ENCODE measurements at regions not wholly inside any gene's neighbourhood (a gene's known extent, or its start where the extent isn't known, plus 50 kb on each side); places are given as distances from the start of the nearest gene placed in this dataset.

DNA sequence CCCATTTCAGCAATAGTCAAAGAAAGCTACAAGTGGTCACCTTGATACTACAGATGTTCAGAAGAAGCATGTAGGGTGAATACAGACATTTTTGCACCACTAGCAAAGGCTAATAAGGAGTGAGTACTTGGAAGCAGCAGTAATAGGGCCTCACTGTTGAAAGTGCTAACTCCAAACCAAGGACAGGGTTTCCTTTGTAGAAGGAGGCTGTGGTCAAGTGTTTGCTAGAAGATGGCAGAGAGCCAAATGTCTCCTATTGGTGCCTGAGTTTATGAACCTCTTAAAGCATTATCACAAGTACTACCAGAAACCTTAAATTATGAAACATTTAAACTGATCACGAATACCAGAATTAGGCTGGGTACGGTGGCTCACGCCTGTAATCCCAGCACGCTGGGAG lies 308.1 kb downstream of the ZEB2 start:
- no peak for DNase-seq

DNA sequence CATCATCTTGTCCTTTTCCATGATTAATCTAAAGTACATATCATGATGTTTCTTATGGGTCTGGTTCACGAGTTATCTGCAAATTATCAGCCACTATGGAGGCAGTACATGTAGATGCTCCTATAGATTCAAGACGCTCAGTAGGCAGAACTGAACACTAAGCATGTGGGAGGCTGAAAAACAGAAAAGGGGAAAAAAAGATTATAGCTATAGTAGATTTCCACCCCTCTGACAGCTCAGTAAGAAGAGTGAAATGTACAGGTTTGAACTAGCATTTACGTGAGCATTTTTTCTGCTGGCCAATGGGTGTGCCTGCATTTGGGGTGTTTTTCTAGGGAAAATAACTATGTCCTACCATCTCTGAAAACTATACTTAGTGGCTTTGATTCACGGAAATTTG lies 308.9 kb downstream of the ZEB2 start:
- no peak for DNase-seq

DNA sequence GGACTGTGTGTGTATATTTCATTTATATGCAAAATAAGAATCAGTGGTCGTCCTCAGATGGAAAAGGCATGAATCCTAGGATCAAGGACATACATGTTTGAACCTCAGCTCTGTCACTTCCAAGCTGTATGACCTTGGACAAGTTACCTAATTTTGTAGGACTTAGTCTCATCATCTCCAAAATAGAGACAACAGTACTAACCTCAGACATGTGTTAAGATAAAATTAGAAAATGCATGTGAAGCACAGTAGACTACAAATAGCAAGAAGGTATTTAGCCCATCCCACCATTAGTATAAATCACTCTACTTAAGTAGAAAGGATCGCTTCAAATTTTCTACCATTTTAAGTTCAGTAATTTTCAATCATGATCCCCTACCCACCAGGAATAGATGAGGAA lies 309.8 kb downstream of the ZEB2 start:
- DNase-seq = no peak

DNA sequence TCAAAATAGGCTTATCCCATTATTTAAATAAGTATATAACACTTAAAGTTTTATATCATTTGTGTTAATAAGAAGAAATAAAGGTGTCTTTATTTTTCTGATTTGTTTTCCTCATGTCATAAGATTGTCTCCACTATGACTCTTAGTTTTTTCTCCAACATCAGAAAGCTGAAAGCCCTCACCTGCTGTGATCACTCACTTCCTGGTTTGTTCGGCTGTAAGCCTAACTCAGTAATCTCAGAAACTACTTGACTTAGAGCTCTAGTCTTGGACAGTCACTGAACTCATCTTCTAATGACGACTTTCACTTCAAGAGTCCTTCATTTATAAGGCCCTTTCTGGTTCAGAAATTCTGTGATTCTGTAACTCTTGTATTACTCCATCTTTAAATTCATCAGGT lies 311.0 kb downstream of the ZEB2 start:
- no peak for DNase-seq

DNA sequence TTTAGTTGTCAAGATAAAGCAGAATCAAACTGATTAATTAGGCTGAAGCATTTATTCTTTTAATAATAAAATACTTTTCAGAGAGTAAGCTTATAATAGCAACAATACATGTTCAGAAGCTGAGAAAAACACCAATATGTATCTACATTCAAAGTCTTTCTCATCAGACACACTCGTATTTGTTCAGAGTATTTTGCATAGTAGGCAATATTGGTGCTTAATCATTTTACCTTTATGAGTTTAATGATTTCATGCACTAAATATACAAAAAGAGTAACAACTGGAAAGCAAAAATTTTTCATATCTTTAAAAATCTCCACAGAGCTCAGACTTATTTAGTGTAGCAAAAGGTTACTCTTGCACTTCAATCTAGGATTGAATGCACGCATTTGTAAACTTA lies 313.9 kb downstream of the ZEB2 start:
- DNase-seq = no peak

DNA sequence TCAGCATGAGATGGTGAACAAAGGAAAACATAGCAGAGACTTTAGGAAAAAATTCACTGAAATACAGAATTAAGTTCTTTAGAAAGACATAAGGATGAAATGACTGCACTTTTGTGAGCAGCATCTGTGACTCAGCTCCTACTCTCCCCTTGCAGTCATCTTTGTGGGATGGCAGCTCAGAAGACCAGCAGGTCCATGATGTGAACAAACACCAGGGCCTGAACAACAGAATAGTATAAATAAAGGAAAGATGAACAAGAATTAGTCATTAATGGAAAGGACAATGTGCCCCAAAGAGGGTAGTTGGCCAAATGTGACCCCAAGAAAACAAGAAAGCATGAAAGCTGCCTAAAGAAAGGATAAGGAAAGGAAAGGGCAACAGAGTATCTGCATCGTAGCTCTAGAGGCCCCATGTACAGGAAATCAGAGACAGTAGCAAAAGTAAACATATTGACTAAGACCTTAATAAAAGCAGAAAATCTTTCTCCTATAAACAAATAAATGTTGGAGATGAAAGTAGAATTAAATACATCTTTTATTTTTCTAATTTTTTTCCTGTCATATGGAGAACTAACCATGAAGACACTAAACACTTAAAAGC lies 318.0 kb downstream of the ZEB2 start:
- no peak for DNase-seq

DNA sequence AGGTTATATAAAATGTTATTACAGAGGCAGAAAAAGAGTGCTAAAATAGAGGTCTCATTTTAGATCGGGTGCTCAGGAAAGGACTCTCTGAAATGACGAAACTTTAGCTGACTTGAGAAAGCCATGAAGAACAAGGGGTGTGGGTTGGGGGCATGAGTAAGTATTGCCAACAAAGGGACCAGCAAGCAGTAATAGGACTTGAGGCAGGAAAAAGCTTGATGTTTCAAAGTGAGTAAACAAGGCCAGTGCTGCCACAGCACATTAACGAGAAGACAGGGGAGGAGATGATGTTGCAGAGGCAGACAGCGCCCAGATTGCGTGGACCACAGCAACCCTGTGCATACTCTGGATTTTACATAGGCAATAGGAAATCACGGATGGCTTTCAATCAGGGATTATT lies 318.8 kb downstream of the ZEB2 start:
- DNase-seq = no peak

DNA sequence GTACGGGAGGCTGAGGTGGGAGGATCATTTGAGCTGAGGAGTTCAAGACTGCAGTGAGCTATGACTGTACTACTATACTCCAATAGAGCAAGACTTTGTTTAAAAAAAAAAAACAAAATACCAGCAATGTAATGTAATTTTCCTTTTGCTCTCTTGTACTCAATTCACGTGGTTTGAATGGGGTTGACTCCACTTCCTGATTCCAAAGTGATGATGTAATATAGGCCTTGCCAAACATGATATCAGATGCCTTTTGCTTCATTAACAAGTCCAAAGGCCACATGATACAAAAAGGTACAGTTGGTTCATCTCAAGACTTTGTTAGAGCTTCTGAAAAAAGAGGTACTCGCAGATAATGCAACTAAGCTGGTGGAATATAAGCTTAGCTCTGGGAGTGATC lies 321.8 kb downstream of the ZEB2 start:
- DNase-seq = no peak

DNA sequence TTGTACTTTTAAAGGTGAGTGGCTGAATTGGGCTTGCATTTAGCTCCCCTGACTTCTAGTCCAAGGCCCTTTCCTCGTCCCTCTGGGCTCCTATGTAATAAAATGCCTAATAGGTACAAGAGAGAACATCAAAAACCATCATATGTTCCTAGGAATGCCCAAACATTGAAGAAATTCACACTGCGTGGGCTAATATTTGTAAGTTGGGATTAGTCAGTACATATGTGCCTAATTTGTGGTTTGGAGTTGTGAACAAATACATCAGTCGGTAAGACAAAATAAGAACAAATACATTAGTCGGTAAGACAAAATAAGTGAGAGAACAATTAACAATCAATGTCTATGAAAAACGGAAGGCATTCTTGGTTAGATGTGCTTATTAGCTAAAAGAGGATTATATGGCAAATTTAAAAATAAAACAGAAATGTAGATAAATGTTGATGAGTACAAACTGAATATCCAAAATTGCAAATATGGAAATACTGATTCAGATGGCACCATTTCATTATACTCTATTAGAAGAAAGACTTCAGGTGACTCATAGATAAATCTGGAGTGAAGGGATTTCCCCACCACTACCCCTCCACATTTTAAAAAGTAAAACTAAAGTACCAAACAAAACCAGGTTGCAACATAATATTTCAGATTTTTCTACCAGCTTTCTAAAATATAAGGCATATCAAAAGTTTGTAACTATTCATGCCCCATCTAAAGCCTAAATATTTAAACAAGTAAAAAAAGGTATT lies 325.4 kb downstream of the ZEB2 start:
- DNase-seq = no peak

DNA sequence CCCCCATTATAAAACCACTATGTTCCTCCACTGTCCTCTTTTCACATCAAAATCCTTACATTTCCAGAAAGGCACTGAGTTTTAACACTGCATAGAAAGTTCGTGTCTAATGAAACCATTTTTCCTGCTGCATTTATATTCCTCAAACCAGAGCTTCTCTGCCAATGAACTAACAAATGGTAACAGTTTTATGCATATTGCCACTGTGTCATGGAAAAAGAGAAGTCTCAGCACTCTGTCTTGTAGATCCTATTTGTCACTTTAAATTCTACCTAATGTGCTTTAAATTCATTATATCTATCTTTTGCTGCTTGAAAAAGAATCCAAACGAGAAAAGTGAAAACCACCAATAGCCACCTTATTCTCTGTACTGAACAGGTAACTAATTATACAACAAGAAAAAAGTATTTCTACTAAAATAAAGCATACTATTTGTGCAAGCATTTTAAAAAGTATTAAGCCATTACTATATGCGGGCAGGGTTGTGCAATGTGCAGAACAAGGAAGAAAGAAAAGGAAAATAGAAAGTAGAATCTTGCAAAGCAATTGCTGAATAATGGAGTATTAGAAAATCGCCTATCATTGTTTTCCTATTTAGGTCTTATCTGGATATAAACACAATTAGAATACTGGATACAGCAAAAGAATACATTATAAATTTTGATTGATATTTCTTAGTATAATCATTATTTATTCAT lies 328.9 kb downstream of the ZEB2 start:
- no peak for DNase-seq

DNA sequence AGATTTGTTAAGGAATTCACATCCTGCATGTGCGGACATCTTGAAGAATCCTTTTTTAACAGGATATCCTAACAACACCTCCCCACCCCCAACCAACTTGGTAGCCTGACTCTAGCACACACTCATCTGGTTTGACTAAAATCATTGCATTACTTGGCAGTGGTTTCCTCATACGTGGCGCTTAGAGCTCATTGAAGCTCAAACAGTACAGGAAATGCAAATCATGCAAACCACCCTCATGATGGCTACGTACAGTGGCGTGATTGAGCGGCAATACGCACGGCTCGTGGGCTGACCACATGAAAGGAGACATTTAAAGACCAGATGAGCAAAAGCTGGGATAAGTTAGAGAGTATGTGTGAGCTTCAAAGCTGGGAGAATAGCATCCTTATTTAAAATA lies 336.2 kb downstream of the ZEB2 start:
- no peak for DNase-seq

DNA sequence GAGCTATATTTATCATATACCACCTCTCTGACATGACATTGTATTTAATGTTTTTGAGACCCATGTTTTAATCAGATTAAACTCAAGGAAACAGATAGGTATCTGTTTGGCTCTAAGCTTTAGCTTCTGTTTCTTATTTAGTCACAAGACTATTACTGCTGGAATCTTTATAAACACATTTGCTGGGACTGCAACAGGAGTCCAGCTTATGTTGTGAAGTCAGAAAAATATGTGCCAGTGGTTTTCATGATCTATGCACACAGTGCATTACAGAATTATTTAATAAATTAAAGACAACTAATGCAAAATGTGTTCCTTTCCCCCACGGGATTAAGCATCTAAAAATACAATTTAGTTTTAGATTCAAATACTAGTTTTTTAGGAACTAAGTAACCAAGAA lies 338.9 kb downstream of the ZEB2 start:
- DNase-seq = no peak

DNA sequence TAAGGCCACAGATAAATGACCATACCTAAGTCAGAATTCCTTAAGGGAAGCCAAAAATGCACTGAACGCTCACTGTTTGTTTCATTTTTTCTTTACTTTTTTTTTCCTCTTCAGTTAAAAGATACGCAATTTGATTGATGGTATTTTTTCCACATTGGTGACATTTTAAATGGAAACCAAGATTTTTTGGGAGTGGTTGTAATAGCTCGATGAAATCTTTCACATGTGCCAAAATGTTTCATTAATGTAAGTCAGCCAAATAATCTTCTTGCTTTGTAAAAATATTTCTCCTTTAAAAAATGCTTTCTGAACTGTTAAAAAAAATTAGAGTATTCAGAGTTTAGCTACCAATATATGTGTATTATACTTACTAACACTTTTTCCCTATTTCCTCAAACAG lies 339.8 kb downstream of the ZEB2 start:
- DNase-seq = no peak

DNA sequence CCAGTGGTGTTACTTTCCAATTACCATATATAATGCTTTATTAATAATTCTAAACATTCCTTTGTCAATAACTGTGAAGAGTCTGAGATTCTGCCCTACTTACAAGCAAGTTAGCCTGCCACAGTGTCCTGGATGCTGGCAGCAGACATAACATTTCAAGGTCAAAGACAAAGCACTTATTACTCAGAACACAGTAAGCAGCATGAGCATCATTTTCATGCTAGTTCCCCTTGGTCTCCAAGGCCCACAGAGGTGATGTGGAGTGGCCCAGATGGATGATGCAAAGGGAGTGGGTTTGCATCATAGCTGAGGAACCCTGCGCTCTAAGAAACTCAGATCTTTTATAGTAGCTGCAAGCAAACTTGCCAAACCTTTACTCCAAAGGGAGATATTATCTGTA lies 349.7 kb downstream of the ZEB2 start:
- no peak for DNase-seq

DNA sequence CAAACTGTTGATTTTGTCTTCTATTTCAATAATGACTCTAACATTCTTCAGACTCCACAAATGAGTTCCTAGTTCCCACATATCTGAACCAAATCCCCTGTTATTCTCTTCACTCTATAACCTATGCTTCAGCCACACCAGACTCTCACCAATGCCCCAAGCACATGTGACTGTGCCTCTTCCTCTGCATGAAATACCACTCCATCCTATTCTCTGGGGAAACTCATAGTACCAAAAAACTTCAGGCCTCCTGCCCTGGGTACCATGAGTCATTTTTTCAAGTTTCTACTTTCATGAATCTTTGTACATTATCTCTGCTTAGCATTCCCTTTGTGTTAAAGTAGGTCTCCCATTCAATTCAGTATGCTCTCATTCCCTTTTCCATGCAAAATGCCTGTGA lies 353.2 kb downstream of the ZEB2 start:
- no peak for DNase-seq

DNA sequence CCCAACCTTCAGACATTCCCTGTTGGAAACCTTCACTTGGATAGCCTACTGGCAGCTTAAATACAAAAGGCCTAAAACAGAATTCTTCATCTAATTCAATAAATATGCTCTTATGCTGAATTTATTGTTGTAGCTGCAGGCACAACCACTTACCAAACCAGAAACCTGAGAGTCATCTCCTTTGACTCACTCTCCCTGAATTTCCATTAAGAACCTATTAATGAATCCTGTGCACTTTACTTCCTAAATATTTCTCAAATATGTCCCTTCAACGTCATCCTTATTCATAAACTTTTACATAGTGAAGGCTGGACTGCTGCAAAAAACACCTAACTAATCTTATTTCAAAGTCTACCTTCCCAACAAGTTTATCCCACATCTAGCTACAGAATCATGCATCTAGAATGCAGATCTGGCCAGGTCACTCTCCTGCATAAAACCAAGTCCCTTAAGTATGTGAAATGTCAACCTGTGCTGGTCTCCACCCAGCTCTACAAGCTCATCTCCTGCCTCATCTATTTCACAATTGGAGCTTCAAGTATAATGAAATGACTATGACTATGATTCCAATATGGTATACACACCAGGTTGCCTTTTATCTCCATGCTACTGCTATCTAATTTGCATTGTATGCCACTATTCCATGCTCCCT lies 354.2 kb downstream of the ZEB2 start:
- no peak for DNase-seq

DNA sequence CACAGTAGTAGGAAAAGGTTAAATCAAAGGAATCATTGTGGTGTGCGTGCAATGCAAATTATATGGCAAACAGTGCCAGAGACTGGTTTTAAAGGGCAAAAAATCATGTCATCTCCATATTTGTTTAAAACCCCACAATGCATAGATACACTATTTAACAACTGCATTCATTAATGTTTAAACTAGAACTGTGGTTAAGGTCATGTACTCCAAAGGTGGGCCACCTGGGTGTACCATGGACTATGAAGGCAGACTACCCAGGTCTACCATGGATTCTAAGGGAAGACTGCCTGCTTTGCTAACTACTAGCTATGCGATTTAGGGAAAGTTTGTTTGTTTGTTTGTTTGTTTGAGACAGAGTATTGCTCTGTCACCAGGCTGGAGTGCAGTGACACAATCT lies 356.3 kb downstream of the ZEB2 start:
- DNase-seq = no peak

DNA sequence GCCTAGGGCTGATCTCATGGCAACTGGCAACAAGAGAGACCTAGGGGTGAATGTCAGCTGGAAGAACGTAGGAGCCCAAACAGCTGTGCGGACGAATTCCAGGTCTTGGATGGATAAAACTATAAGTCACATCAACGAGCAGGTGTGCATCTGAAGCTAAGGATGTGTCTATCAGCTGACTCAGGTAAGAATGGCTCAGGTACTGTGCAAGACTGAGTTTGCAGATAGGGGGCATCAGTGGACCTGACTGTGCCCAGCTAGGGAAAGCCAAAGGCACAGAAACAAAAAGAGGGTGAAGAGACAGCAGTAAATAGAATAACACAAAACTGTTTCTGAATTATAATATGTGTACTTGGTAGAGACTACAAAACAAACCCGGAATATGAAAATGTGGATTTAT lies 357.3 kb downstream of the ZEB2 start:
- DNase-seq = no peak

DNA sequence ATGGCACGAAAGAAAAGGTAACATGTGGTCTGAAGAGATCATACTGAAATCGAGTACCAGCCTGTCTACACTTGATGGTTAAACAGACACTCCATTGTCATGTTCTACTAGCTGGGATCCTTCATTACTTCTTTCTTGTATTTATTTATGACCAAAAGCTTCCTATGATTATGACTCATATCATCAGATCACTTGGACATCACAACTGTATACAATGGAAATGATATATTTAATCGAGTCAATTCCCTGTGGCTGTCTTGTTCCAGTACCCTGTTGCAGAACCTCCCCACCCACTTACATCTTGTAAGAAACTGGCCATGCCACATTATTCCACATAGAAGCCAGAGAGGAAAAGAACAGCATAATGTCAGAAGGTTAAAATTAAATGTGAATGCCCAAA lies 358.9 kb downstream of the ZEB2 start:
- DNase-seq = no peak

DNA sequence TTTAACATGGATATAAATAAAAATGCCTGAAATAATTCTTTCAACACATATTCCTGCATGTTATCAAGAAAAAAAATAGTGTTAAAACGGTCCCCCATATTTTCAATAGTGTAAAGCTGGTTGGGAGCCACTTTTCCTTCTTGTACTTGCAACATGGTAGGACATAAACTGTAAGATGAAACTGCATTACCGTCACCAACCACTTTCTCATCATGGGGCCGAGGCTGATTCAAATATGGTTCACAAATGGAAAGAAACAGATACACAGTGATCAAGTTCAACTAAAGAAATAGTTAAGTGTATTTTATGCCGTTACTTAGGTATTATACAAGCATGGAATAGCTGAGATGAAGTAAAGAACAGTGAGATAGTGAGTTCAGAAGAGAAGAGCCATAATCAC lies 360.7 kb downstream of the ZEB2 start:
- no peak for DNase-seq

DNA sequence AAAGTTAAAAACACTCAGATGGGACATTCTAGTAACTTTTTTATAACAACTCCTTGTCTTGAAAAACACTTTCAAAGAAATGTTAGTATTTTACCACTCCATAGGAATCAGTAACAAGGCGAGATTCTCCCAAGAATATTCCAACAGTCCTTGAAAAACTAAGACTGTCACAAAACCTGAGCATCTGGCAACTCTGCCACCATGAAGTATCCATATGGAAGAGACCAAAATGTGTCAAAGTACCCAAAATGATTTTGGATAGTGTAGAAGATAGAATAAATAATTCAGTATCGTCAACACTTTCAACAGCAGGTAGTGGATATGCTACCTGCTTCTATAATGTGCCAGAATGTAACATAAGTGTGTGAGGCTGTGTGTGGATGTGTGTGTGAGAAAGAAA lies 361.8 kb downstream of the ZEB2 start:
- DNase-seq = no peak

DNA sequence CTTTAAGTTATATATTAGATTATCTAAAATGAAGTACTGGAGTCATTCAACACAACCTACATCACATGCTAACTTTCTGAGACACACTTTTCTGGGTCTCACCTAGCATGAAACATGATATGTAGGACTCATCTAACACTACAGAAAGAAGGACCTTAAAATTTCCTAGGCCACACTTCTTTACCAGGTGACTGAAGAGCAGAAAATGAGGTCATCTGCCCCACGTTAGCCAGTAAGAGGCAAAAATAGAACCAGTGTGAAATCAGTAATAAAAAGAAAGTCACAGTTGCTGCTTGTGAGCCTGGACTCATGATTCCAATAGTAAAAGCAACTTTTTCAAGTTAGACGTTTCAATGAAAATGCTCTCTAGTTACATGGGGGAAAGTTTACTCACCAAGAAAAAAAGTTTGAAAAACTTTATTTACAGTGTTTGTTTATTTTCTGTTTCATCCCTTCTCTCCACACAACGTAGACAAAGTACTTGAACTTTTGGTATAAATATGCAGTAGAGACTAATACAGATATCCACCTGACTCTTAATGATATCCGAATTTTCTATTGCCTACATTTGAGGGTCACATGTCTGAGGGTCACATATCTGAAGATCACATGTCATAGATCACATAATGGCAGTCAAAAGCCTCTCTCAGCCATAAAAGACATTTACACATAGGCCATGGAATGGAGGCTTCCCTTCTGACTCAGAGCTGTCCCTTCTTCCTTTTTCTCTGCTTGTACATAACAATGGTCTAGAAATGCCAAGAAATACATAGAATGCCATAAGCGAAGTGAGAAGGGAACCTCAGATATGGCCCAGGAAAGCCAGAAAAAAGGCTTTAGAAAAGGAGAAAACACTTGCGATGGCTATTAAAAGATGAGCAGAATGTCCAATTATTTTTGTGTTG lies 362.9 kb downstream of the ZEB2 start:
- no peak for DNase-seq
